ENCODE measurements at regions not wholly inside any gene's neighbourhood (a gene's known extent, or its start where the extent isn't known, plus 50 kb on each side); places are given as distances from the start of the nearest gene placed in this dataset.

GRCh38 chr7:68158686-68159295 lies 1162.2 kb downstream of the TYW1 start:
- no peaks in the 10 kb centered on the region for H3K36me3 ChIP-seq (ENCODE audit: control insufficient read depth, insufficient read depth, low read length)
- DNase-seq (ENCODE audit: low read depth) = no peak
- no peak for TF ChIP-seq CTCF (IDR thresholded peaks at IDR 0.05; ENCODE audit: insufficient read depth, low read length, poor library complexity, severe bottlenecking)

GRCh38 chr7:68162712-68163111 lies 1166.1 kb downstream of the TYW1 start:
- Histone ChIP-seq H3K27me3 (ENCODE audit: control insufficient read depth, insufficient read depth, low read length) (no peaks in the 10 kb centered on the region), H3K36me3 (ENCODE audit: control insufficient read depth, insufficient read depth, low read length) (no peaks in the 10 kb centered on the region), H3K4me3 (ENCODE audit: low read depth, low read length) (no peak overlapping the region)
- no peak for TF ChIP-seq CTCF (IDR thresholded peaks at IDR 0.05; ENCODE audit: insufficient read depth, low read length, poor library complexity, severe bottlenecking)
- DNase-seq (ENCODE audit: low read depth) = no peak

More at GRCh38 chr7:68158686-68159295, 1162.2 kb downstream of the TYW1 start:
- Histone ChIP-seq H3K4me3 (ENCODE audit: low read depth, low read length) (no peak overlapping the region), H3K27me3 (ENCODE audit: control insufficient read depth, insufficient read depth, low read length) (no peaks in the 10 kb centered on the region)

- no peak for DNase-seq (ENCODE audit: low read depth)
- TF ChIP-seq CTCF (IDR thresholded peaks at IDR 0.05; ENCODE audit: insufficient read depth, low read length, poor library complexity, severe bottlenecking) = no peak
- Histone ChIP-seq H3K27me3 (ENCODE audit: control insufficient read depth, insufficient read depth, low read length) (no peaks in the 10 kb centered on the region), H3K4me3 (ENCODE audit: low read depth, low read length) (no peak overlapping the region), H3K36me3 (ENCODE audit: control insufficient read depth, insufficient read depth, low read length) (no peaks in the 10 kb centered on the region)
Measured at GRCh38 chr7:68166525-68166924, 1169.9 kb downstream of the TYW1 start.

GRCh38 chr7:68173513-68173912 lies 1176.9 kb downstream of the TYW1 start:
- TF ChIP-seq CTCF (IDR thresholded peaks at IDR 0.05; ENCODE audit: insufficient read depth, low read length, poor library complexity, severe bottlenecking) = no peak
- Histone ChIP-seq H3K36me3 (ENCODE audit: control insufficient read depth, insufficient read depth, low read length) (no peaks in the 10 kb centered on the region), H3K4me3 (ENCODE audit: low read depth, low read length) (no peak overlapping the region), H3K27me3 (ENCODE audit: control insufficient read depth, insufficient read depth, low read length) (no peaks in the 10 kb centered on the region)
- no peak for DNase-seq (ENCODE audit: low read depth)

- peak; percentile 69 for TF ChIP-seq CTCF (IDR thresholded peaks at IDR 0.05; ENCODE audit: insufficient read depth, low read length, poor library complexity, severe bottlenecking)
- DNase-seq (ENCODE audit: low read depth) = no peak
- Histone ChIP-seq H3K36me3 (ENCODE audit: control insufficient read depth, insufficient read depth, low read length) (no peaks in the 10 kb centered on the region), H3K4me3 (ENCODE audit: low read depth, low read length) (no peak overlapping the region), H3K27me3 (ENCODE audit: control insufficient read depth, insufficient read depth, low read length) (no peaks in the 10 kb centered on the region)
Measured at GRCh38 chr7:68176974-68177373, 1180.3 kb downstream of the TYW1 start.

GRCh38 chr7:68180761-68181160 lies 1184.1 kb downstream of the TYW1 start:
- H3K4me3 ChIP-seq (ENCODE audit: low read depth, low read length) = no peak overlapping the region
- no peaks in the 10 kb centered on the region for H3K27me3 ChIP-seq (ENCODE audit: control insufficient read depth, insufficient read depth, low read length)
- DNase-seq (ENCODE audit: low read depth) = no peak
- TF ChIP-seq CTCF (IDR thresholded peaks at IDR 0.05; ENCODE audit: insufficient read depth, low read length, poor library complexity, severe bottlenecking) = no peak
- H3K36me3 ChIP-seq (ENCODE audit: control insufficient read depth, insufficient read depth, low read length) = no peaks in the 10 kb centered on the region
